ENCODE measurements at regions not wholly inside any gene's neighbourhood (a gene's known extent, or its start where the extent isn't known, plus 50 kb on each side); places are given as distances from the start of the nearest gene placed in this dataset.

- TF ChIP-seq CTCF (IDR thresholded peaks at IDR 0.05; ENCODE audit: low read depth, low read length) (no peak), EZH2phosphoT487 (IDR thresholded peaks at IDR 0.05; ENCODE audit: low read depth) (no peak)
Measured at GRCh38 chr12:39000370-39000769, 95.0 kb upstream of the CPNE8 start.

Data from OCI-LY3 (cell line).